Kidney (tissue), 13 donors: ENCODE measurements at regions not wholly inside any gene's neighbourhood (a gene's known extent, or its start where the extent isn't known, plus 50 kb on each side); places are given as distances from the start of the nearest gene placed in this dataset.

ENCODE experiments used
- DNase-seq, 5 donors: peaks; one replicate each; pipeline ENCODE4 v3.0.0-alpha.2; 2013 to 2020
- FAIRE-seq: peaks from 2 replicates; lab custom pipeline; 2012; peaks lifted over from hg19 to GRCh38; lab: Jason Lieb, UNC
- H3K27ac ChIP-seq, 2 donors: one replicate each; pipeline ENCODE4 v1.7.0; 2013; ENCODE audit warnings: low read depth in 2 of 2, low read length in 2 of 2, inconsistent platforms in 1 of 2
- H3K27me3 ChIP-seq: one replicate; pipeline ENCODE4 v1.7.1; 2013; ENCODE audit warnings: low read length, inconsistent platforms; ENCODE audit not compliant: control insufficient read depth, insufficient read depth
- H3K36me3 ChIP-seq, 3 donors: one replicate each; pipeline versions ENCODE4 v1.7.0 to v1.7.1; 2013; ENCODE audit warnings: low read length in 3 of 3, control low read depth in 1 of 3, inconsistent platforms in 1 of 3; ENCODE audit not compliant: insufficient read depth in 3 of 3, control insufficient read depth in 2 of 3
- H3K4me1 ChIP-seq, 3 donors: one replicate each; pipeline versions ENCODE4 v1.7.0 to v1.7.1; 2013; ENCODE audit warnings: low read length in 3 of 3, inconsistent platforms in 1 of 3, low read depth in 1 of 3; ENCODE audit not compliant: control insufficient read depth in 2 of 3, insufficient read depth in 2 of 3
- H3K4me3 ChIP-seq, 3 donors: one replicate each; pipeline versions ENCODE4 v1.7.0 to v1.8.1; 2013; ENCODE audit warnings: low read length in 3 of 3, control low read depth in 1 of 3, inconsistent platforms in 1 of 3
- H3K9ac ChIP-seq, 3 donors: one replicate each; pipeline versions ENCODE4 v1.7.0 to v1.7.1; 2013; ENCODE audit warnings: low read length in 3 of 3, control low read depth in 1 of 3, inconsistent platforms in 1 of 3
- H3K9me3 ChIP-seq, 3 donors: one replicate each; pipeline versions ENCODE4 v1.7.0 to v1.7.1; 2013; ENCODE audit warnings: low read length in 3 of 3, control low read depth in 1 of 3, inconsistent platforms in 1 of 3; ENCODE audit not compliant: control insufficient read depth in 2 of 3, insufficient read depth in 1 of 3
- CTCF ChIP-seq: IDR thresholded peaks from 3 replicates; pipeline ENCODE4 v1.5.1; 2012; ENCODE audit warnings: mild to moderate bottlenecking, moderate library complexity, borderline replicate concordance; ENCODE audit not compliant: insufficient read depth; ENCODE audit errors: extremely low read depth
- intact Hi-C: fragments of 100-400 bp; cut with DNase I; formaldehyde crosslinking; loops from one replicate; pipeline ENCODE4 v1.11.1; 2022
- donor health status: control.
- donor health status: control.
- donor health status: control.
- donor health status: control.
- donor health status: control.
- donor health status: DM: yes; HTN: yes; CAD: no.
- donor health status: Normal renal cell carcinoma (clear cell type).

DNA sequence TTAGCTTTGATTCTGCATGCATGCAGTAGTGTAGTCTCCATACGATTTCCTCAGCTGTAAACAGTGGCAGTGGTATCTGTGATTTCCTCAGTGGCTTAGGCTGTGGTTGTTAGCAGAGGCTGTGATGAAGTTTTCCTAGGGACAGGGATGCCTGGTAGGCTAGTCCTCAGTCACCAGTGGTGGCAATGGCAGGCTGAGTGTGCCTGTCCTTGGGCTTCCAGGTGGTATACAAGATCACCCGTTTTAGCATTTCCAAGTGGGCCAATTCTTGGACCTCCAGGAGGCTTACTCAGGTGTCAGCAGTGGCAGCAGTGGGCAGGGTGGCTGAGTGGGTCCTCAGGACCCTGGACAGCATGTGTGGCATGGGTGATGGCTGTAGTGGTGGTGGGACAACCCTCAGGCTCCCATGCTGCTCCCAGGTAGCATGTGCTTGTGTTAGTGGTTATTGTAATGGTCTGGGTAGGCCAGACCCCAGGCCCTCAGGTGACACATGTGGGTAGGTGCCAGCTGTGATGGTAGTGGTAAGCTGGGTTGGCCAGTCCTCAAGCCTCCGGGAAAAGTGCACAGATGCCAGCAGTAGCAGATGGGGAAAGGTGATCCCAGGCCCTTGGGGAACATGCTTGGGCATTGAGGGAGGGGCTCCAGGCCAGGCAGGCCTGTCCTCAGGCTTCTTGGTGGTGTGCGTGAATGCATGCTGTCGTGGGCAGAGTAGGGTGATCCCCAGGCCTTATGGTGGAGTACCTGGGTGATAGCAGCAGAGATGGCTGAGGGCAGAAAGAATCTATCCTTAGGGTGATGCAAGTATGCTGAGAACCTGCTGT is 146.5 kb downstream of the PAPOLA start:
- Histone ChIP-seq H3K9me3 (peaks cover 0 to 7% (median 6%) of the 10 kb centered on the region in 3 donors), H3K9ac (no peak overlapping the region), H3K4me3 (no peak overlapping the region), H3K36me3 (no peaks in the 10 kb centered on the region), H3K4me1 (no peaks in the 10 kb centered on the region), H3K27ac (no peak overlapping the region), H3K27me3 (no peaks in the 10 kb centered on the region)
- DNase-seq (no peak), FAIRE-seq (no peak)
- no peak for TF ChIP-seq CTCF
- intact Hi-C loops: no loop called here

- H3K9ac ChIP-seq: no peak overlapping the region
- DNase-seq (no peak), FAIRE-seq (no peak)
- no peak overlapping the region for H3K4me3 ChIP-seq
- no peaks in the 10 kb centered on the region for H3K36me3 ChIP-seq
- intact Hi-C loops: no loop called here
- H3K9me3 ChIP-seq: peaks cover 0 to 7% (median 6%) of the 10 kb centered on the region in 3 donors
- H3K27me3 ChIP-seq: no peaks in the 10 kb centered on the region
- H3K27ac ChIP-seq: no peak overlapping the region
- H3K4me1 ChIP-seq: no peaks in the 10 kb centered on the region
- TF ChIP-seq CTCF: no peak
Observed at GRCh38 chr14:96649327-96649601, 147.1 kb downstream of the PAPOLA start.

- Histone ChIP-seq H3K4me3 (no peak overlapping the region), H3K4me1 (no peaks in the 10 kb centered on the region), H3K27me3 (no peaks in the 10 kb centered on the region), H3K27ac (no peak overlapping the region), H3K9me3 (peaks cover 0 to under 1% (median 0%) of the 10 kb centered on the region in 3 donors), H3K9ac (no peak overlapping the region), H3K36me3 (no peaks in the 10 kb centered on the region)
- DNase-seq (no peak), FAIRE-seq (no peak)
- no peak for TF ChIP-seq CTCF
- intact Hi-C loops: no loop called here
Observed at GRCh38 chr14:96653597-96653996, 143.6 kb upstream of the VRK1 start.

DNA sequence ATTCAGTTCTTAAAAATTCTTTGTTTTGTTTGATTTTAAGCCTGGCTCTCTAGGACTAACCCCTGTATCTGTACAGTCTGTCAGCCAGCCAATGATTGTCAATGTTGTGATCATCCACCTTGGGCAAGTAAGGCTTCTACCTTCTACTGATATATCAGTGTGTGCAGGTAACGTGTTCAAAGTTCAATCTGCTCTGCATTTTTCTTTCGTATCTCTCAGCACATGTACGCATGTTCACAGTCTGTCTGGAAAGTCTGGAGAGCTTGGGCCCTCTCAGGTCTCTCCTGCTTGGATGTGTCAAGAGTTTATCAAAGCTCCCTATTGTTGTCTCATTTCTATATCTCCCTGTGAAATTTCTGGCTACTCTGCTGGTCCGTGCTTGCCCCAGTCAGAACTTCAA is 138.6 kb upstream of the VRK1 start:
- H3K9ac ChIP-seq: no peak overlapping the region

More for the DNA sequence above, 138.6 kb upstream of the VRK1 start:
- no peak for TF ChIP-seq CTCF
- Histone ChIP-seq H3K4me1 (no peaks in the 10 kb centered on the region), H3K27ac (no peak overlapping the region), H3K27me3 (no peaks in the 10 kb centered on the region), H3K36me3 (no peaks in the 10 kb centered on the region), H3K9me3 (no peaks in the 10 kb centered on the region), H3K4me3 (no peak overlapping the region)
- FAIRE-seq (no peak), DNase-seq (no peak)
- intact Hi-C loops: no loop called here
